ENCODE measurements at regions not wholly inside any gene's neighbourhood (a gene's known extent, or its start where the extent isn't known, plus 50 kb on each side); places are given as distances from the start of the nearest gene placed in this dataset.

DNA sequence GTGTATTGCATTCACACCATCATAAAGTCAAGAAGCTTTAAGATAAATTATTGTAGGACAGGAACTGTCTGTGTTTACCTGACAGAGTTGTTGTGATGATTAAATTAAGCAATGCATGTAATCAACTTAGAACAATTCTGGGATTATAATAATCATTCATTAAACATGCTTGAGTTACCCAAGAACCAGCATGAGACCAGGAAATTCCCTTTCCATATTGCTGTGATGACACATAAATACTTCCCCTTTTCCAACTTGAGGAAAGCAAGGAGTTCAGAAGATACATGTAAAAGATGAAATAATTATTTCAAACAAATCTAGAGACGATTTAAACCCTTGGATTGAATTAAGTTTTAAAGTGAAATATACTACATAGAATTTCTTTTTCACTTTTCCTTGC, 404.4 kb downstream of the GJA1 start (continued):
- TF ChIP-seq GTF2E2 (tag; IDR thresholded peaks at IDR 0.05) (no peak), TEAD4 (IDR thresholded peaks at IDR 0.05; ENCODE audit: low read length) (no peak), TEAD4 (CRISPR knock-in tag; IDR thresholded peaks at IDR 0.05; ENCODE audit: borderline replicate concordance) (no peak), CBFA2T2 (conservative IDR thresholded peaks at IDR 0.05) (no peak), CBX3 (IDR thresholded peaks at IDR 0.05; ENCODE audit: borderline replicate concordance in 1 of 2, low read length in 2 of 2) (no peak), PTTG1 (tag; IDR thresholded peaks at IDR 0.05; ENCODE audit: low read depth) (no peak)

DNA sequence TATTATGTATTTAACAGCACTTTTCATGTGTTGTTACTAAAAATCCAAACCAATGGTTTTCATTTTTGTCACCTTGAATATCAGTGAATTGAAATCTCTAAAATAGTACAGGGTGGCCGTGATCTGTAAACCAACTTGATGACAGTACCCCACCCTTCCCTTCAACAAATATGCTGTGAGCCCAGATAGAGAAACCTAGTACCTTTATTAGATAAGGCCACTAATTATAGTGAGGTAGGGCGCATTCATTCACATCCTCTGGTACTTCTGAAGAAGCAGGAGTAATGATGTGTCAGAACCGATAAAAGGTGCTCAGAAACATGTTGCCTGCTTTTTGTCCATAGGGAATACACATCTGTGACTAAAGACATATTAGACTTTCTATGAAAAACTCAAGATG, 409.5 kb downstream of the GJA1 start:
- Histone ChIP-seq H4K20me1 (replicated peaks; ENCODE audit: control insufficient read depth, insufficient read depth, low read length) (no peaks in the 10 kb centered on the region), H3K9me1 (ENCODE audit: control insufficient read depth, insufficient read depth, low read length) (no peaks in the 10 kb centered on the region), H2AFZ (ENCODE audit: low read depth, low read length) (no peak overlapping the region), H3K9ac (ENCODE audit: insufficient read depth in 1 of 2, low read depth in 2 of 2, low read length in 2 of 2) (no peak overlapping the region), H3K9me3 (replicated peaks; ENCODE audit: control insufficient read depth, insufficient read depth, low read depth, low read length) (no peaks in the 10 kb centered on the region), H3K79me2 (ENCODE audit: control insufficient read depth, insufficient read depth, low read length) (no peaks in the 10 kb centered on the region), H3K4me2 (ENCODE audit: insufficient read depth, low read length) (no peak overlapping the region), H3K36me3 (ENCODE audit: control insufficient read depth, insufficient read depth, low read length) (no peaks in the 10 kb centered on the region), H3K27me3 (ENCODE audit: control insufficient read depth in 2 of 2, insufficient read depth in 2 of 2, low read length in 2 of 2) (no peaks in the 10 kb centered on the region), H3K4me1 (replicated peaks in 1 of 2; ENCODE audit: control insufficient read depth in 2 of 2, insufficient read depth in 2 of 2, low read length in 2 of 2) (no peaks in the 10 kb centered on the region), H3K4me3 (no peak overlapping the region), H3K27ac (ENCODE audit: extremely low read depth, low read depth, low read length) (no peak overlapping the region)
- FAIRE-seq (no peak), ATAC-seq (no peak), DNase-seq (ENCODE audit: extremely low read depth in 1 of 4, low spot score in 3 of 4) (no peak)
- TF ChIP-seq SREBF1 (IDR thresholded peaks at IDR 0.05; ENCODE audit: borderline replicate concordance, low read depth, low read length) (no peak), ZNF445 (CRISPR knock-in tag; IDR thresholded peaks at IDR 0.05; ENCODE audit: low read depth) (no peak), SPI1 (IDR thresholded peaks at IDR 0.05; ENCODE audit: borderline replicate concordance, low read depth, low read length) (no peak), NFIX (CRISPR knock-in tag; IDR thresholded peaks at IDR 0.05; ENCODE audit: low read depth) (no peak), ZNF41 (CRISPR knock-in tag; conservative IDR thresholded peaks at IDR 0.05) (no peak), PHB (CRISPR knock-in tag; IDR thresholded peaks at IDR 0.05) (no peak)
- TF ChIP-seq, protein P1, sequence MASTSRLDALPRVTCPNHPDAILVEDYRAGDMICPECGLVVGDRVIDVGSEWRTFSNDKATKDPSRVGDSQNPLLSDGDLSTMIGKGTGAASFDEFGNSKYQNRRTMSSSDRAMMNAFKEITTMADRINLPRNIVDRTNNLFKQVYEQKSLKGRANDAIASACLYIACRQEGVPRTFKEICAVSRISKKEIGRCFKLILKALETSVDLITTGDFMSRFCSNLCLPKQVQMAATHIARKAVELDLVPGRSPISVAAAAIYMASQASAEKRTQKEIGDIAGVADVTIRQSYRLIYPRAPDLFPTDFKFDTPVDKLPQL (IDR thresholded peaks at IDR 0.05; ENCODE audit: extremely low read depth, insufficient read length), result no peak
- TF ChIP-seq, protein P2, sequence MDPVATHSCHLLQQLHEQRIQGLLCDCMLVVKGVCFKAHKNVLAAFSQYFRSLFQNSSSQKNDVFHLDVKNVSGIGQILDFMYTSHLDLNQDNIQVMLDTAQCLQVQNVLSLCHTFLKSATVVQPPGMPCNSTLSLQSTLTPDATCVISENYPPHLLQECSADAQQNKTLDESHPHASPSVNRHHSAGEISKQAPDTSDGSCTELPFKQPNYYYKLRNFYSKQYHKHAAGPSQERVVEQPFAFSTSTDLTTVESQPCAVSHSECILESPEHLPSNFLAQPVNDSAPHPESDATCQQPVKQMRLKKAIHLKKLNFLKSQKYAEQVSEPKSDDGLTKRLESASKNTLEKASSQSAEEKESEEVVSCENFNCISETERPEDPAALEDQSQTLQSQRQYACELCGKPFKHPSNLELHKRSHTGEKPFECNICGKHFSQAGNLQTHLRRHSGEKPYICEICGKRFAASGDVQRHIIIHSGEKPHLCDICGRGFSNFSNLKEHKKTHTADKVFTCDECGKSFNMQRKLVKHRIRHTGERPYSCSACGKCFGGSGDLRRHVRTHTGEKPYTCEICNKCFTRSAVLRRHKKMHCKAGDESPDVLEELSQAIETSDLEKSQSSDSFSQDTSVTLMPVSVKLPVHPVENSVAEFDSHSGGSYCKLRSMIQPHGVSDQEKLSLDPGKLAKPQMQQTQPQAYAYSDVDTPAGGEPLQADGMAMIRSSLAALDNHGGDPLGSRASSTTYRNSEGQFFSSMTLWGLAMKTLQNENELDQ (CRISPR knock-in tag; IDR thresholded peaks at IDR 0.05; ENCODE audit: borderline replicate concordance), result no peak
- BruUV-seq (replicated peaks), result no TSS peak
- in situ Hi-C loops (cut with MboI) (no loop called here), intact Hi-C loops (cut with micrococcal nuclease) (loop anchor here (10.0 kb wide), 1 partner anchor 790 kb away; no protein-coding TSS in a partner anchor)
- ChIA-PET POLR2A (no interaction called here), CTCF (ENCODE audit: low intra/inter-chr PET ratio) (no interaction called here)
- 0% methylated on average over 3 of the region's 3 CpGs for WGBS (ENCODE audit: insufficient coverage, low coverage, missing lambda C conversion rate)

Data from K562 (cell line).